ENCODE measurements at regions not wholly inside any gene's neighbourhood (a gene's known extent, or its start where the extent isn't known, plus 50 kb on each side); places are given as distances from the start of the nearest gene placed in this dataset.

GRCh38 chr4:138522366-138522765, 280.2 kb upstream of the SLC7A11 start:
- Histone ChIP-seq H3K27ac (ENCODE audit: low read length) (no peak overlapping the region), H3K27me3 (replicated peaks in 1 of 2; ENCODE audit: control insufficient read depth in 2 of 2, extremely low read depth in 1 of 2, insufficient read depth in 2 of 2, low read length in 1 of 2) (no peaks in the 10 kb centered on the region), H3K4me1 (ENCODE audit: control insufficient read depth in 1 of 2, extremely low read depth in 1 of 2, insufficient read depth in 2 of 2, low read length in 2 of 2) (no peaks in the 10 kb centered on the region), H3K9me3 (no peaks in the 10 kb centered on the region), H3K4me3 (ENCODE audit: control insufficient read depth in 1 of 2, extremely low read depth in 1 of 2, low read length in 1 of 2) (no peak overlapping the region), H3K36me3 (ENCODE audit: control insufficient read depth in 2 of 2, extremely low read depth in 1 of 2, insufficient read depth in 1 of 2, low read length in 1 of 2) (no peaks in the 10 kb centered on the region)
- H3K27ac Mint-ChIP-seq, result no peak overlapping the region
- DNase-seq (no peak), ATAC-seq (replicated peaks in 1 of 4) (no peak)
- H3K4me3 Mint-ChIP-seq, result no peak overlapping the region
- ChIA-PET CTCF (no interaction called here), POLR2A (no interaction called here)
- no peaks in the 10 kb centered on the region for H3K4me1 Mint-ChIP-seq
- no peaks in the 10 kb centered on the region for H3K36me3 Mint-ChIP-seq
- WGBS (ENCODE audit: insufficient coverage), result 38% methylated on average over 1 of the region's 1 CpG
- peaks cover 0 to 3% of the 10 kb centered on the region in 2 donors for H3K27me3 Mint-ChIP-seq
- H3K9me3 Mint-ChIP-seq, result peaks cover 6 to 25% (median 16%) of the 10 kb centered on the region in 3 donors

- ATAC-seq (replicated peaks in 1 of 4), result no peak
- Mint-ChIP-seq H3K4me3 (no peak overlapping the region), H3K36me3 (no peaks in the 10 kb centered on the region), H3K4me1 (no peaks in the 10 kb centered on the region), H3K27ac (no peak overlapping the region), H3K27me3 (peaks cover 0 to 3% of the 10 kb centered on the region in 2 donors), H3K9me3 (peaks cover 6 to 25% (median 16%) of the 10 kb centered on the region in 3 donors)
- Histone ChIP-seq H3K27me3 (replicated peaks in 1 of 2; ENCODE audit: control insufficient read depth in 2 of 2, extremely low read depth in 1 of 2, insufficient read depth in 2 of 2, low read length in 1 of 2) (no peaks in the 10 kb centered on the region), H3K36me3 (ENCODE audit: control insufficient read depth in 2 of 2, extremely low read depth in 1 of 2, insufficient read depth in 1 of 2, low read length in 1 of 2) (no peaks in the 10 kb centered on the region), H3K27ac (ENCODE audit: low read length) (no peak overlapping the region), H3K4me3 (ENCODE audit: control insufficient read depth in 1 of 2, extremely low read depth in 1 of 2, low read length in 1 of 2) (no peak overlapping the region), H3K9me3 (no peaks in the 10 kb centered on the region), H3K4me1 (ENCODE audit: control insufficient read depth in 1 of 2, extremely low read depth in 1 of 2, insufficient read depth in 2 of 2, low read length in 2 of 2) (no peaks in the 10 kb centered on the region)
- DNase-seq, result no peak
- ChIA-PET POLR2A (no interaction called here), CTCF (no interaction called here)
- 63% methylated on average over 4 of the region's 4 CpGs for WGBS (ENCODE audit: insufficient coverage)
Measured at GRCh38 chr4:138521809-138522208, 279.7 kb upstream of the SLC7A11 start.

- ChIA-PET CTCF (interaction anchor here in 1 of 2 donors (0.6 kb wide), 1 partner anchor 93 kb away, joined by 3 read pairs; no protein-coding TSS in a partner anchor), POLR2A (no interaction called here)
- Mint-ChIP-seq H3K4me1 (no peaks in the 10 kb centered on the region), H3K27ac (no peak overlapping the region), H3K4me3 (no peak overlapping the region), H3K36me3 (no peaks in the 10 kb centered on the region), H3K27me3 (peaks cover 0 to 3% of the 10 kb centered on the region in 2 donors), H3K9me3 (peaks cover 6 to 14% (median 12%) of the 10 kb centered on the region in 3 donors)
- Histone ChIP-seq H3K27ac (ENCODE audit: low read length) (no peak overlapping the region), H3K4me1 (ENCODE audit: control insufficient read depth in 1 of 2, extremely low read depth in 1 of 2, insufficient read depth in 2 of 2, low read length in 2 of 2) (no peaks in the 10 kb centered on the region), H3K9me3 (no peaks in the 10 kb centered on the region), H3K36me3 (ENCODE audit: control insufficient read depth in 2 of 2, extremely low read depth in 1 of 2, insufficient read depth in 1 of 2, low read length in 1 of 2) (no peaks in the 10 kb centered on the region), H3K4me3 (ENCODE audit: control insufficient read depth in 1 of 2, extremely low read depth in 1 of 2, low read length in 1 of 2) (no peak overlapping the region), H3K27me3 (replicated peaks in 1 of 2; ENCODE audit: control insufficient read depth in 2 of 2, extremely low read depth in 1 of 2, insufficient read depth in 2 of 2, low read length in 1 of 2) (no peaks in the 10 kb centered on the region)
- DNase-seq (no peak), ATAC-seq (replicated peaks in 1 of 4) (no peak)
- WGBS (ENCODE audit: insufficient coverage), result no CpG with 5 or more reads among the region's 2 CpGs
Measured at GRCh38 chr4:138519436-138519835, 277.3 kb upstream of the SLC7A11 start.

- peaks cover 0 to 4% (median 3%) of the 10 kb centered on the region in 3 donors for H3K9me3 Mint-ChIP-seq
- H3K4me1 Mint-ChIP-seq, result no peaks in the 10 kb centered on the region
- Histone ChIP-seq H3K36me3 (ENCODE audit: control insufficient read depth in 2 of 2, extremely low read depth in 1 of 2, insufficient read depth in 1 of 2, low read length in 1 of 2) (no peaks in the 10 kb centered on the region), H3K4me1 (ENCODE audit: control insufficient read depth in 1 of 2, extremely low read depth in 1 of 2, insufficient read depth in 2 of 2, low read length in 2 of 2) (no peaks in the 10 kb centered on the region), H3K27ac (ENCODE audit: low read length) (no peak overlapping the region), H3K9me3 (no peaks in the 10 kb centered on the region), H3K27me3 (replicated peaks in 1 of 2; ENCODE audit: control insufficient read depth in 2 of 2, extremely low read depth in 1 of 2, insufficient read depth in 2 of 2, low read length in 1 of 2) (no peaks in the 10 kb centered on the region), H3K4me3 (ENCODE audit: control insufficient read depth in 1 of 2, extremely low read depth in 1 of 2, low read length in 1 of 2) (no peak overlapping the region)
- H3K36me3 Mint-ChIP-seq, result no peaks in the 10 kb centered on the region
- ChIA-PET CTCF (no interaction called here), POLR2A (no interaction called here)
- no peak overlapping the region for H3K4me3 Mint-ChIP-seq
- WGBS (ENCODE audit: insufficient coverage), result no CpG with 5 or more reads among the region's 1 CpG
- H3K27ac Mint-ChIP-seq, result no peak overlapping the region
- ATAC-seq (replicated peaks in 1 of 4) (no peak), DNase-seq (no peak)
- H3K27me3 Mint-ChIP-seq, result peaks cover 0 to under 1% of the 10 kb centered on the region in 2 donors
Measured at GRCh38 chr4:138513535-138513934, 271.4 kb upstream of the SLC7A11 start.

- H3K4me3 Mint-ChIP-seq, result no peak overlapping the region
- peaks cover 3 to 4% (median 3%) of the 10 kb centered on the region in 3 donors for H3K9me3 Mint-ChIP-seq
- H3K27ac Mint-ChIP-seq, result no peak overlapping the region
- ChIA-PET POLR2A (no interaction called here), CTCF (no interaction called here)
- Histone ChIP-seq H3K27ac (ENCODE audit: low read length) (no peak overlapping the region), H3K36me3 (ENCODE audit: control insufficient read depth in 2 of 2, extremely low read depth in 1 of 2, insufficient read depth in 1 of 2, low read length in 1 of 2) (no peaks in the 10 kb centered on the region), H3K27me3 (replicated peaks in 1 of 2; ENCODE audit: control insufficient read depth in 2 of 2, extremely low read depth in 1 of 2, insufficient read depth in 2 of 2, low read length in 1 of 2) (no peaks in the 10 kb centered on the region), H3K4me1 (ENCODE audit: control insufficient read depth in 1 of 2, extremely low read depth in 1 of 2, insufficient read depth in 2 of 2, low read length in 2 of 2) (no peaks in the 10 kb centered on the region), H3K9me3 (no peaks in the 10 kb centered on the region), H3K4me3 (ENCODE audit: control insufficient read depth in 1 of 2, extremely low read depth in 1 of 2, low read length in 1 of 2) (no peak overlapping the region)
- no peaks in the 10 kb centered on the region for H3K4me1 Mint-ChIP-seq
- H3K27me3 Mint-ChIP-seq, result no peaks in the 10 kb centered on the region
- ATAC-seq (replicated peaks in 1 of 4), result no peak
- no peaks in the 10 kb centered on the region for H3K36me3 Mint-ChIP-seq
- DNase-seq, result no peak
Measured at GRCh38 chr4:138512756-138513155, 270.6 kb upstream of the SLC7A11 start.

GRCh38 chr4:138510053-138510452, 267.9 kb upstream of the SLC7A11 start:
- no peaks in the 10 kb centered on the region for H3K36me3 Mint-ChIP-seq

GRCh38 chr4:138509346-138509745, 267.2 kb upstream of the SLC7A11 start:
- Mint-ChIP-seq H3K4me1 (no peaks in the 10 kb centered on the region), H3K9me3 (peaks cover 7 to 12% (median 10%) of the 10 kb centered on the region in 3 donors), H3K27me3 (no peaks in the 10 kb centered on the region), H3K4me3 (no peak overlapping the region), H3K36me3 (no peaks in the 10 kb centered on the region), H3K27ac (no peak overlapping the region)
- DNase-seq (no peak), ATAC-seq (replicated peaks in 1 of 4) (no peak)
- Histone ChIP-seq H3K36me3 (ENCODE audit: control insufficient read depth in 2 of 2, extremely low read depth in 1 of 2, insufficient read depth in 1 of 2, low read length in 1 of 2) (no peaks in the 10 kb centered on the region), H3K27ac (ENCODE audit: low read length) (no peak overlapping the region), H3K9me3 (no peaks in the 10 kb centered on the region), H3K27me3 (replicated peaks in 1 of 2; ENCODE audit: control insufficient read depth in 2 of 2, extremely low read depth in 1 of 2, insufficient read depth in 2 of 2, low read length in 1 of 2) (no peaks in the 10 kb centered on the region), H3K4me3 (ENCODE audit: control insufficient read depth in 1 of 2, extremely low read depth in 1 of 2, low read length in 1 of 2) (no peak overlapping the region), H3K4me1 (ENCODE audit: control insufficient read depth in 1 of 2, extremely low read depth in 1 of 2, insufficient read depth in 2 of 2, low read length in 2 of 2) (no peaks in the 10 kb centered on the region)
- ChIA-PET POLR2A (no interaction called here), CTCF (no interaction called here)
- WGBS (ENCODE audit: insufficient coverage), result no CpG with 5 or more reads among the region's 1 CpG

More at GRCh38 chr4:138510053-138510452, 267.9 kb upstream of the SLC7A11 start:
- H3K4me1 Mint-ChIP-seq, result no peaks in the 10 kb centered on the region
- ChIA-PET CTCF (no interaction called here), POLR2A (no interaction called here)
- no peak overlapping the region for H3K4me3 ChIP-seq (ENCODE audit: control insufficient read depth in 1 of 2, extremely low read depth in 1 of 2, low read length in 1 of 2)
- H3K4me3 Mint-ChIP-seq, result no peak overlapping the region
- no peak overlapping the region for H3K27ac Mint-ChIP-seq
- no peaks in the 10 kb centered on the region for H3K27me3 ChIP-seq (replicated peaks in 1 of 2; ENCODE audit: control insufficient read depth in 2 of 2, extremely low read depth in 1 of 2, insufficient read depth in 2 of 2, low read length in 1 of 2)
- no peaks in the 10 kb centered on the region for H3K4me1 ChIP-seq (ENCODE audit: control insufficient read depth in 1 of 2, extremely low read depth in 1 of 2, insufficient read depth in 2 of 2, low read length in 2 of 2)
- H3K27me3 Mint-ChIP-seq, result no peaks in the 10 kb centered on the region
- no peak for DNase-seq
- peaks cover 8 to 14% (median 9%) of the 10 kb centered on the region in 3 donors for H3K9me3 Mint-ChIP-seq
- no peaks in the 10 kb centered on the region for H3K36me3 ChIP-seq (ENCODE audit: control insufficient read depth in 2 of 2, extremely low read depth in 1 of 2, insufficient read depth in 1 of 2, low read length in 1 of 2)
- H3K27ac ChIP-seq (ENCODE audit: low read length), result no peak overlapping the region
- H3K9me3 ChIP-seq, result no peaks in the 10 kb centered on the region
- no CpG with 5 or more reads among the region's 3 CpGs for WGBS (ENCODE audit: insufficient coverage)
- ATAC-seq (replicated peaks in 1 of 4), result no peak

All from T-cell (primary cell).